HEK293 (cell line): ENCODE measurements at regions not wholly inside any gene's neighbourhood (a gene's known extent, or its start where the extent isn't known, plus 50 kb on each side); places are given as distances from the start of the nearest gene placed in this dataset.
A peak's percentile ranks its signal among the peaks of the same experiment; 100 is the strongest.

Experiments used
- CTCF ChIA-PET: fragments of 350-600 bp; formaldehyde crosslinking; extraction: SDS; loops from one replicate; lab custom pipeline; 2021; ENCODE audit warnings: antibody characterized with exemption; lab: Yijun Ruan, JAX
- POLR2A ChIA-PET: fragments of 300-600 bp; formaldehyde crosslinking; extraction: SDS; loops from one replicate; lab custom pipeline; 2020; ENCODE audit warnings: antibody characterized with exemption, inconsistent platforms; lab: Yijun Ruan, JAX
- H3K27ac ChIP-seq: fragments of 200-500 bp; sonication (Bioruptor generic); 2 replicates; pipeline ENCODE4 v1.5.1; 2014; ENCODE audit warnings: low read depth, low read length, control low read depth, inconsistent platforms; ENCODE audit errors: extremely low read depth
- H3K36me3 ChIP-seq, 2 experiments: fragments of 200-500 bp in 1 of 2; sonication (Bioruptor generic) in 1 of 2; 1 replicate in 1 of 2; 2 replicates in 1 of 2; pipeline ENCODE4 v1.5.1; 2014 to 2017; ENCODE audit warnings: inconsistent platforms in 2 of 2, low read length in 2 of 2; ENCODE audit not compliant: control insufficient read depth in 2 of 2, insufficient read depth in 1 of 2
- H3K4me1 ChIP-seq: fragments of 200-500 bp; sonication (Bioruptor generic); 2 replicates; pipeline ENCODE4 v1.5.1; 2014; ENCODE audit warnings: mild to moderate bottlenecking, low read length, inconsistent platforms; ENCODE audit not compliant: control insufficient read depth, insufficient read depth
- H3K4me3 ChIP-seq: 2 replicates; pipeline ENCODE4 v1.5.1; 2011; ENCODE audit warnings: low read depth, mild to moderate bottlenecking, control low read depth, low read length, moderate library complexity
- H3K9me3 ChIP-seq: fragments of 200-500 bp; sonication (Bioruptor generic); 2 replicates; pipeline ENCODE4 v1.5.1; 2014; ENCODE audit warnings: low read depth, low read length, inconsistent platforms; ENCODE audit not compliant: control insufficient read depth, insufficient read depth
- BCL11B ChIP-seq: fragments of 450-650 bp; formaldehyde crosslinking; IDR thresholded peaks from 2 replicates; pipeline ENCODE4 v1.5.1; 2016; ENCODE audit warnings: low read depth, missing biosample characterization, missing genetic modification characterization
- CTCF ChIP-seq: fragments of 450-650 bp; formaldehyde crosslinking; IDR thresholded peaks from 2 replicates; pipeline ENCODE4 v1.5.1; 2016; ENCODE audit warnings: missing biosample characterization, missing genetic modification characterization
- ELK4 ChIP-seq: IDR thresholded peaks from 2 replicates; pipeline ENCODE4 v1.6.1; 2011; ENCODE audit warnings: mild to moderate bottlenecking, low read depth, low read length, borderline replicate concordance
- GLIS2 ChIP-seq: fragments of 450-650 bp; formaldehyde crosslinking; IDR thresholded peaks from 2 replicates; pipeline ENCODE4 v1.5.1; 2016; ENCODE audit warnings: missing biosample characterization, missing genetic modification characterization
- HOXA7 ChIP-seq: sonication (generic); formaldehyde crosslinking; IDR thresholded peaks from 2 replicates; pipeline ENCODE4 v1.8.1; 2022; ENCODE audit warnings: missing genetic modification reagents, borderline replicate concordance
- PBX3 ChIP-seq: sonication (generic); formaldehyde crosslinking; IDR thresholded peaks from 2 replicates; pipeline ENCODE4 v1.8.1; 2022; ENCODE audit warnings: mild to moderate bottlenecking, moderate library complexity, missing genetic modification reagents
- SCRT1 ChIP-seq: fragments of 450-650 bp; formaldehyde crosslinking; IDR thresholded peaks from 2 replicates; pipeline ENCODE4 v1.5.1; 2016; ENCODE audit warnings: missing biosample characterization, missing genetic modification characterization, borderline replicate concordance
- SCRT2 ChIP-seq: fragments of 450-650 bp; formaldehyde crosslinking; IDR thresholded peaks from 2 replicates; pipeline ENCODE4 v1.5.1; 2016; ENCODE audit warnings: missing biosample characterization, missing genetic modification characterization
- SETDB1 ChIP-seq: IDR thresholded peaks from one replicate; pipeline ENCODE4 v1.6.1; 2017; ENCODE audit warnings: mild to moderate bottlenecking, low read length, moderate library complexity, mixed read lengths; ENCODE audit not compliant: insufficient read length
- ZBTB1 ChIP-seq: fragments of 450-650 bp; formaldehyde crosslinking; IDR thresholded peaks from 2 replicates; pipeline ENCODE4 v1.5.1; 2016; ENCODE audit warnings: missing biosample characterization, missing genetic modification characterization
- ZBTB11 ChIP-seq: fragments of 450-650 bp; formaldehyde crosslinking; conservative IDR thresholded peaks from 2 replicates; pipeline ENCODE4 v1.5.1; 2016; ENCODE audit warnings: low read depth, missing biosample characterization, missing genetic modification characterization
- ZBTB8A ChIP-seq: fragments of 450-650 bp; formaldehyde crosslinking; IDR thresholded peaks from 2 replicates; pipeline ENCODE4 v1.5.1; 2016; ENCODE audit warnings: missing biosample characterization, missing genetic modification characterization
- ZFP37 ChIP-seq: fragments of 450-650 bp; formaldehyde crosslinking; IDR thresholded peaks from 2 replicates; pipeline ENCODE4 v1.5.1; 2016; ENCODE audit warnings: missing biosample characterization, missing genetic modification characterization
- ZFP69B ChIP-seq: fragments of 450-650 bp; formaldehyde crosslinking; IDR thresholded peaks from 2 replicates; pipeline ENCODE4 v1.5.1; 2016; ENCODE audit warnings: missing biosample characterization, missing genetic modification characterization
- ZNF138 ChIP-seq: fragments of 450-650 bp; formaldehyde crosslinking; IDR thresholded peaks from 2 replicates; pipeline ENCODE4 v1.5.1; 2016; ENCODE audit warnings: missing biosample characterization, missing genetic modification characterization, borderline replicate concordance
- ZNF19 ChIP-seq: fragments of 450-650 bp; formaldehyde crosslinking; IDR thresholded peaks from 2 replicates; pipeline ENCODE4; 2016; ENCODE audit warnings: missing biosample characterization, missing genetic modification characterization, low read depth
- ZNF2 ChIP-seq: fragments of 450-650 bp; formaldehyde crosslinking; IDR thresholded peaks from 2 replicates; pipeline ENCODE4 v1.5.1; 2016; ENCODE audit warnings: missing biosample characterization, missing genetic modification characterization
- ZNF223 ChIP-seq: fragments of 450-650 bp; formaldehyde crosslinking; IDR thresholded peaks from 2 replicates; pipeline ENCODE4 v1.5.1; 2016; ENCODE audit warnings: missing biosample characterization, missing genetic modification characterization
- ZNF366 ChIP-seq: fragments of 450-650 bp; formaldehyde crosslinking; conservative IDR thresholded peaks from 2 replicates; pipeline ENCODE4 v1.5.1; 2016; ENCODE audit warnings: missing biosample characterization, missing genetic modification characterization
- ZNF426 ChIP-seq: fragments of 450-650 bp; formaldehyde crosslinking; IDR thresholded peaks from 2 replicates; pipeline ENCODE4 v1.5.1; 2017; ENCODE audit warnings: missing biosample characterization, missing genetic modification characterization, mild to moderate bottlenecking, inconsistent platforms, moderate library complexity
- ZNF530 ChIP-seq: fragments of 450-650 bp; formaldehyde crosslinking; IDR thresholded peaks from 2 replicates; pipeline ENCODE4 v1.5.1; 2016; ENCODE audit warnings: low read depth, missing biosample characterization, missing genetic modification characterization
- ZNF549 ChIP-seq: fragments of 450-650 bp; IDR thresholded peaks from 2 replicates; pipeline ENCODE4 v1.5.1; 2018; ENCODE audit warnings: missing biosample characterization, missing genetic modification characterization, mild to moderate bottlenecking, inconsistent platforms, moderate library complexity
- ZNF555 ChIP-seq: fragments of 450-650 bp; formaldehyde crosslinking; conservative IDR thresholded peaks from 2 replicates; pipeline ENCODE4 v1.5.1; 2017; ENCODE audit warnings: missing biosample characterization, mild to moderate bottlenecking, missing genetic modification characterization, inconsistent platforms
- ZNF600 ChIP-seq: fragments of 450-650 bp; formaldehyde crosslinking; IDR thresholded peaks from 2 replicates; pipeline ENCODE4 v1.5.1; 2016; ENCODE audit warnings: missing biosample characterization, missing genetic modification characterization
- ZNF629 ChIP-seq: fragments of 450-650 bp; formaldehyde crosslinking; IDR thresholded peaks from 2 replicates; pipeline ENCODE4 v1.5.1; 2017; ENCODE audit warnings: missing biosample characterization, missing genetic modification characterization
- ZNF654 ChIP-seq: fragments of 450-650 bp; formaldehyde crosslinking; IDR thresholded peaks from 2 replicates; pipeline ENCODE4 v1.5.1; 2016; ENCODE audit warnings: low read depth, missing biosample characterization, missing genetic modification characterization
- ZNF677 ChIP-seq: fragments of 450-650 bp; IDR thresholded peaks from 2 replicates; pipeline ENCODE4 v1.5.0; 2018; ENCODE audit warnings: missing biosample characterization, mild to moderate bottlenecking, missing genetic modification characterization, moderate library complexity
- ZSCAN23 ChIP-seq: fragments of 450-650 bp; formaldehyde crosslinking; IDR thresholded peaks from 2 replicates; pipeline ENCODE4 v1.5.1; 2016; ENCODE audit warnings: missing biosample characterization, missing genetic modification characterization
- ZSCAN30 ChIP-seq: fragments of 450-650 bp; IDR thresholded peaks from 2 replicates; pipeline ENCODE4 v1.5.1; 2018; ENCODE audit warnings: missing biosample characterization, mild to moderate bottlenecking, missing genetic modification characterization, moderate library complexity

- TF ChIP-seq CTCF (tag by site-specific recombination) (no peak), HOXA7 (CRISPR knock-in tag) (no peak), ZNF600 (tag by site-specific recombination) (no peak), ZBTB1 (tag by site-specific recombination) (no peak), ELK4 (no peak), ZFP37 (no peak), BCL11B (tag by site-specific recombination) (no peak), ZSCAN23 (no peak), ZNF19 (tag by site-specific recombination) (no peak), ZNF138 (tag by site-specific recombination) (no peak), ZNF530 (tag by site-specific recombination) (no peak), ZBTB8A (no peak), ZSCAN30 (no peak), ZFP69B (tag by site-specific recombination) (no peak), PBX3 (CRISPR knock-in tag) (no peak), ZNF677 (tag by site-specific recombination) (no peak)
Measured at GRCh38 chr17:74082886-74083285, 120.6 kb upstream of the RPL38 start (continued).

- H3K36me3 ChIP-seq, result no peaks in the 10 kb centered on the region
- no peak overlapping the region for H3K27ac ChIP-seq
- H3K4me3 ChIP-seq, result no peak overlapping the region
- no peaks in the 10 kb centered on the region for H3K4me1 ChIP-seq
- H3K9me3 ChIP-seq, result no peaks in the 10 kb centered on the region
- CTCF ChIA-PET, result interaction anchor here (0.9 to 4.8 kb wide), 3 partner anchors 14 to 94 kb away, joined by 3 to 25 read pairs (median 9); no protein-coding TSS in a partner anchor
- POLR2A ChIA-PET, result no interaction called here
- TF ChIP-seq ZNF549 (tag by site-specific recombination), result no peak
- TF ChIP-seq ZNF555, result no peak
- TF ChIP-seq ZNF629, result no peak
- TF ChIP-seq SCRT1 (tag by site-specific recombination), result peak; percentile 91
- TF ChIP-seq SCRT2 (tag by site-specific recombination), result peak; percentile 95
- TF ChIP-seq ZNF366 (tag by site-specific recombination), result no peak
- no peak for TF ChIP-seq GLIS2 (tag by site-specific recombination)
- TF ChIP-seq, all 188 proteins: peak for 2
Measured at GRCh38 chr17:74083321-74083720, 120.2 kb upstream of the RPL38 start.

- CTCF ChIA-PET, result interaction anchor here (0.6 to 4.8 kb wide), 24 partner anchors 10 to 655 kb away, joined by 3 to 25 read pairs (median 4); no protein-coding TSS in a partner anchor
- Histone ChIP-seq H3K36me3 (no peaks in the 10 kb centered on the region), H3K9me3 (no peaks in the 10 kb centered on the region), H3K4me1 (no peaks in the 10 kb centered on the region), H3K4me3 (no peak overlapping the region), H3K27ac (no peak overlapping the region)
- POLR2A ChIA-PET, result no interaction called here
- TF ChIP-seq ZNF654 (tag by site-specific recombination) (0 out of 2 replicates have a peak, but pooled peaks have one; percentile 9), ZNF223 (tag by site-specific recombination) (no peak), ZBTB11 (tag by site-specific recombination) (no peak), SETDB1 (peak; percentile 37), ZNF2 (tag by site-specific recombination) (peak; percentile 99), ZNF426 (tag by site-specific recombination) (no peak)
Measured at GRCh38 chr17:74085434-74085833, 118.0 kb upstream of the RPL38 start.
